MCF 10A (cell line): ENCODE measurements at regions not wholly inside any gene's neighbourhood (a gene's known extent, or its start where the extent isn't known, plus 50 kb on each side); places are given as distances from the start of the nearest gene placed in this dataset.

Experiments used
- BruUV-seq: library from RNA; stranded (reverse); fragments of 400-500 nt; replicated peaks from 2 replicates; lab custom pipeline; 2021; lab: Mats Ljungman, UMichigan
- CTCF ChIA-PET: fragments of 300-600 bp; sonication (Branson Sonifier 250); formaldehyde crosslinking; extraction: SDS; loops from one replicate; lab custom pipeline; 2021; ENCODE audit warnings: antibody characterized with exemption, inconsistent platforms; lab: Yijun Ruan, JAX
- POLR2A ChIA-PET: fragments of 300-600, 350-650 bp; sonication (Branson Sonifier 250); formaldehyde crosslinking; extraction: SDS; loops from one replicate; lab custom pipeline; 2020; ENCODE audit warnings: antibody characterized with exemption, inconsistent platforms; lab: Yijun Ruan, JAX
- DNase-seq: peaks from one replicate; pipeline ENCODE4 v3.0.0-alpha.2; 2018; ENCODE audit not compliant: unreplicated experiment
- H3K27ac Mint-ChIP-seq: one replicate; pipeline ENCODE4 v1.8.0; 2022; ENCODE audit warnings: mild to moderate bottlenecking, low read depth, mixed read lengths; ENCODE audit not compliant: unreplicated experiment
- H3K27me3 Mint-ChIP-seq: one replicate; pipeline ENCODE4 v1.8.0; 2022; ENCODE audit warnings: mixed read lengths; ENCODE audit not compliant: insufficient read depth, unreplicated experiment
- H3K36me3 Mint-ChIP-seq: one replicate; pipeline ENCODE4 v1.8.0; 2022; ENCODE audit warnings: mild to moderate bottlenecking, moderate library complexity, mixed read lengths; ENCODE audit not compliant: insufficient read depth, unreplicated experiment
- H3K4me1 Mint-ChIP-seq: one replicate; pipeline ENCODE4 v1.8.0; 2022; ENCODE audit warnings: mixed read lengths; ENCODE audit not compliant: insufficient read depth, unreplicated experiment
- H3K4me3 Mint-ChIP-seq: one replicate; pipeline ENCODE4 v1.8.0; 2022; ENCODE audit warnings: mild to moderate bottlenecking, moderate library complexity, mixed read lengths; ENCODE audit not compliant: unreplicated experiment
- H3K9me3 Mint-ChIP-seq: one replicate; pipeline ENCODE4 v1.8.0; 2022; ENCODE audit warnings: mixed read lengths; ENCODE audit not compliant: unreplicated experiment
- CTCF ChIP-seq: fragments of 200-600 bp; IDR thresholded peaks from one replicate; pipeline ENCODE4 v1.8.0; 2022; ENCODE audit warnings: antibody characterized with exemption, mild to moderate bottlenecking; ENCODE audit not compliant: unreplicated experiment
- intact Hi-C: fragments of 100-400 bp; cut with micrococcal nuclease; formaldehyde crosslinking; loops from 2 replicates; pipeline ENCODE4 v1.14.1; 2022

- no peaks in the 10 kb centered on the region for H3K27me3 Mint-ChIP-seq
- ChIA-PET CTCF (no interaction called here), POLR2A (no interaction called here)
- DNase-seq, result no peak
- no peak for TF ChIP-seq CTCF
- no TSS peak for BruUV-seq
- intact Hi-C loops, result no loop called here
- peaks cover 5% of the 10 kb centered on the region for H3K9me3 Mint-ChIP-seq
- H3K36me3 Mint-ChIP-seq, result no peaks in the 10 kb centered on the region
- peaks cover 26% of the 10 kb centered on the region for H3K4me1 Mint-ChIP-seq
- H3K4me3 Mint-ChIP-seq, result no peak overlapping the region
- H3K27ac Mint-ChIP-seq, result no peak overlapping the region
Measured at GRCh38 chr4:143021384-143021783, 163.3 kb upstream of the USP38 start.

DNA sequence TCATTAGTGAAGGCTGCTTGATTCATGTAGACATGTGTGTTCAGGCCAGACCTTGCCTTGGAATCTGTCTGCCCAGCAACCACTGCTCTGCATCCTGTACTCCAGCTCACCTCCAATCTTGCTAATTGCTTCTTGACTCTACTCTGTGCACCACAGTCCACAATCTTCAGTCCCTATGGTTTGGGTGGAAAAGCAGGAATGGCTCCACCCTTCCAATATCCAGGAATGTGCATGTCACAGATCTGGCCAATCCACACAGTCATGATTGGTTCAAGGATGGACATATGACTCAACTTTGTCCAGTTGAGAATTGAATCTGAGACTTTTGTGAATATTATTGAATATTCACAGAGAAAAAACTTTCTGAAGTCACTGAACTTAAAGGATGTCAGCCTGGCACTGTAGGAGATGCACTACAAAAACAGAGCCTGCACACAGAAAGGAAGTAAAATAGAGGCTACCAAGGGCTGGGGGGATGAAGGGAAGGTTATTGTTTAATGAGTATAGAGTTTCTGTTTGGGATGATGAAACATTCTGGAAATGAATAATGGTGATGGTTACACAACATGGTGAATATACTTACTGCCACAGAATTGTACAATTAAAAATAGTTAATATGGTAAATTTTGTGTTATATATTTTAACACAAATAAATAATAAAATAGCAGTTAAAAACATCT, 161.3 kb upstream of the USP38 start:
- Mint-ChIP-seq H3K27me3 (no peaks in the 10 kb centered on the region), H3K4me1 (peaks cover 25% of the 10 kb centered on the region), H3K27ac (peak overlapping the region; percentile 46), H3K9me3 (peaks cover 5% of the 10 kb centered on the region), H3K4me3 (no peak overlapping the region), H3K36me3 (no peaks in the 10 kb centered on the region)
- no TSS peak for BruUV-seq
- POLR2A ChIA-PET, result no interaction called here
- CTCF ChIA-PET, result no interaction called here
- no peak for TF ChIP-seq CTCF
- peak; percentile 55 for DNase-seq
- intact Hi-C loops, result no loop called here

DNA sequence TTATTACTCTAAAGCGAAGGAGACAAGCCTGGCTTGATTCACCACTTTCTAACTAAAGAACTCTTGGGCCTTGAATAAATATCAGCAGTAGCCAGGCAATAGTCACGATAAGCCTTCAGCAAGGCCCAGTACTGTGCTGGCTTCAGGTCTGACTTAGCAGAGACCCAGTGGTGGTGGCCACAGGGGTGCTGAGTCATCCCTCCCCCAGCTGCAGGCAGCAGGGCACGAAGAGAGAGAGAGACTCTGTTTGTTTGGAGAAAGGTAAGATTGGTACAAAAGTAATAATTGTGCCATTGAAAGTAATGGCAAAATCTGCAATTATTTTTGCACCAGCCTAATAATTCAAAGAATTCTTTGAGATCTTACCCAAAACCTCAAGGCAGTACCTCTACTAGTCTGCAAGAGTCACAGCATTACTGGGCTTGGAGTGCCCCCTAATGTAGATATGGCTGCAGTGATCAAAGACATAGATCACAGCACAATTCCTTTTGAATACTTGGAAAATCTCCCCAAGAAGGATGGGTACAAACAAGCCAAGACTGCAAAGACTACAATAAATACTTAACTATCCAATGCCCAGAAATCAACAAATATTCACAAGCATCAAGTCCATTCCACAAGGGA, 159.5 kb upstream of the USP38 start:
- Mint-ChIP-seq H3K4me1 (peaks cover 25% of the 10 kb centered on the region), H3K27me3 (no peaks in the 10 kb centered on the region), H3K4me3 (no peak overlapping the region), H3K9me3 (peaks cover 15% of the 10 kb centered on the region), H3K27ac (no peak overlapping the region), H3K36me3 (no peaks in the 10 kb centered on the region)
- intact Hi-C loops, result no loop called here
- peak; percentile 64 for DNase-seq
- no peak for TF ChIP-seq CTCF
- ChIA-PET POLR2A (no interaction called here), CTCF (no interaction called here)
- BruUV-seq, result no TSS peak

GRCh38 chr4:143026459-143027170, 158.1 kb upstream of the USP38 start:
- no peak for TF ChIP-seq CTCF
- H3K4me3 Mint-ChIP-seq, result no peak overlapping the region
- DNase-seq, result peak; percentile 33
- ChIA-PET POLR2A (interaction anchor here (0.6 kb wide), 1 partner anchor 59 kb away, joined by 3 read pairs; no protein-coding TSS in a partner anchor), CTCF (interaction anchor here (0.6 to 0.7 kb wide), 3 partner anchors 10 to 177 kb away, joined by 4 to 6 read pairs (median 4); no protein-coding TSS in a partner anchor)
- intact Hi-C loops, result no loop called here
- no peak overlapping the region for H3K27ac Mint-ChIP-seq
- H3K4me1 Mint-ChIP-seq, result peaks cover 25% of the 10 kb centered on the region
- BruUV-seq, result no TSS peak
- H3K36me3 Mint-ChIP-seq, result no peaks in the 10 kb centered on the region
- peaks cover 15% of the 10 kb centered on the region for H3K9me3 Mint-ChIP-seq
- H3K27me3 Mint-ChIP-seq, result no peaks in the 10 kb centered on the region
